Esophagus squamous epithelium (tissue), 4 donors: ENCODE measurements at regions not wholly inside any gene's neighbourhood (a gene's known extent, or its start where the extent isn't known, plus 50 kb on each side); places are given as distances from the start of the nearest gene placed in this dataset.

ENCODE experiments used
- POLR2A ChIP-seq, 4 donors: fragments of 450-650 bp; IDR thresholded peaks; one replicate each; pipeline ENCODE4 v1.6.1; 2017; ENCODE audit warnings: antibody characterized with exemption in 4 of 4, mild to moderate bottlenecking in 4 of 4, moderate library complexity in 3 of 4
- TF ChIP-seq, protein P1 (sequence below), 6 experiments: fragments of 450-650 bp in 4 of 6; fragments of 200-600 bp in 2 of 6; sonication (generic) in 2 of 6; IDR thresholded peaks; one replicate each; pipeline ENCODE4 v1.5.1; 2016 to 2019; ENCODE audit warnings: antibody characterized with exemption in 6 of 6, mild to moderate bottlenecking in 4 of 6, moderate library complexity in 4 of 6

DNA sequence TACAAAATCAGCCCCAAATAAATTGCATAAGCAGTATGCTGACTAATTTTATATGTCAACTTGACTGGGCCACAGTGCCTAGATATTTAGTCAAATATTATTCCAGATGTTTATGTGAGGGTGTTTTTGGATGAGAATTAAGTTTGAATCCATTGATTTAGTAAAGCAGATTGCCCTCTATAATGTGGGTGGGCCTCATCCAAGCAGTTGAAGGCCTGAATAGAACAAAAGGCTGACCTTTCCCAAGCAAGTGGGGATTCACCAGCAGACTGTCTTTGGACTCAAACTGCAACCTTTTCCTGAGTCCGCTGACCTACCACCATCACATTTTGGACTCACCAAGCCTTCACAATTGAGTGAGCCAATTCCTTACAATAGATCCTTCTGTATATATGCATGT lies 186.4 kb downstream of the ARHGAP12 start:
- TF ChIP-seq, protein P1, sequence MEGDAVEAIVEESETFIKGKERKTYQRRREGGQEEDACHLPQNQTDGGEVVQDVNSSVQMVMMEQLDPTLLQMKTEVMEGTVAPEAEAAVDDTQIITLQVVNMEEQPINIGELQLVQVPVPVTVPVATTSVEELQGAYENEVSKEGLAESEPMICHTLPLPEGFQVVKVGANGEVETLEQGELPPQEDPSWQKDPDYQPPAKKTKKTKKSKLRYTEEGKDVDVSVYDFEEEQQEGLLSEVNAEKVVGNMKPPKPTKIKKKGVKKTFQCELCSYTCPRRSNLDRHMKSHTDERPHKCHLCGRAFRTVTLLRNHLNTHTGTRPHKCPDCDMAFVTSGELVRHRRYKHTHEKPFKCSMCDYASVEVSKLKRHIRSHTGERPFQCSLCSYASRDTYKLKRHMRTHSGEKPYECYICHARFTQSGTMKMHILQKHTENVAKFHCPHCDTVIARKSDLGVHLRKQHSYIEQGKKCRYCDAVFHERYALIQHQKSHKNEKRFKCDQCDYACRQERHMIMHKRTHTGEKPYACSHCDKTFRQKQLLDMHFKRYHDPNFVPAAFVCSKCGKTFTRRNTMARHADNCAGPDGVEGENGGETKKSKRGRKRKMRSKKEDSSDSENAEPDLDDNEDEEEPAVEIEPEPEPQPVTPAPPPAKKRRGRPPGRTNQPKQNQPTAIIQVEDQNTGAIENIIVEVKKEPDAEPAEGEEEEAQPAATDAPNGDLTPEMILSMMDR (IDR thresholded peaks at IDR 0.05), result no peak
- TF ChIP-seq POLR2A (IDR thresholded peaks at IDR 0.05), result no peak
